ENCODE measurements at regions not wholly inside any gene's neighbourhood (a gene's known extent, or its start where the extent isn't known, plus 50 kb on each side); places are given as distances from the start of the nearest gene placed in this dataset.

GRCh38 chr2:64908406-64908805 lies 80.8 kb upstream of the SLC1A4 start:
- TF ChIP-seq CTCF (IDR thresholded peaks at IDR 0.05; ENCODE audit: low read depth, low read length, missing control alignments): no peak
- DNase-seq (ENCODE audit: extremely low read depth, low read depth): no peak
- H3K4me3 ChIP-seq (replicated peaks; ENCODE audit: low read depth, low read length): no peak overlapping the region

- DNase-seq (ENCODE audit: extremely low read depth, low read depth): no peak
- no peak overlapping the region for H3K4me3 ChIP-seq (replicated peaks; ENCODE audit: low read depth, low read length)
- TF ChIP-seq CTCF (IDR thresholded peaks at IDR 0.05; ENCODE audit: low read depth, low read length, missing control alignments): no peak
Observed at GRCh38 chr2:64910523-64910922, 78.7 kb upstream of the SLC1A4 start.

DNA sequence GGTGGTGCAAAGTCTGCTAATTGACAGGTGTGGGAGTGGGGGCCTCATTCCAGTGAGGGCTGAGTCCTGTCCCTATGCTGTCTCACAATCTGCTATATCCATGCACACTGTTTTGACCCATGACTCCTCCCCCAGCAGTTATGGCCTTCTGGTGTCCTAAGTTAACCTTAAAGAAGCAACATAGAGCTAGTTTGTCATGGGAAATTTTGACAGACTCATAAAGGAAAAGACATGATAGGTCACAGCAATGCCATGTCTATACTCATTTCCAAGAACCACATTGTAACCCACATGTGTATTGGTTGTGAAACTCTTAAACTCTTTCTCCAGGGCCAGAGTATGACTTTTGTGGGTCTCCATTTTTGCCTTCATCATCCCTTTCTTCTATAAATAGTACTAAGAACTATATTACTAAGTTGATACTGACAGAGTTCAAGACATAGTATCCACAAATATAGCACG lies 78.2 kb upstream of the SLC1A4 start:
- DNase-seq (ENCODE audit: extremely low read depth, low read depth): no peak

DNA sequence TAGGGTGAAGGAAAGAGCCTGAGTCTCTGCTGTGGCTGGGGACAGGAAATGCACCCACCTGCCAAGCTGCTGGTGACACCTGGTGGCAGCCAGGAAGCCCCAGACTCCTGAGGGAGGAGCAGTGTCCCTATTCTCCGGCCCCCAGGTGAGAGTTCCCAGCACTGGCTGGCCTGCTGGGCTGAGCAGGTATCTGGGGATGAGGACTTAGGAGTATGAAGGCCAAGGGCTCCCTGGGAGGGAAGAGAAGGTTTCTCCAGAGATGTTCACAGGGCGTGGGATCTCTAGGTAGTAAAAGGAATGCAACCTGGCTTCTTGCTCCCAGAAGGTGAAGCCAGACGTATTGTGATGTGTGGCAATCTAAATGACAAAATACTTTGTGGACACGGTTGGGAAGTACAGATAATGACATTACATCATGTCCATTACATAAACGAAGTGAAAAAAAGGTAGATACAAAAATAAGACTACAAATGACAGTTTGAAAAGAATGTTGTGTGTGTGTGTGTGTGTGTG lies 75.8 kb upstream of the SLC1A4 start:
- no peak overlapping the region for H3K4me3 ChIP-seq (replicated peaks; ENCODE audit: low read depth, low read length)
- DNase-seq (ENCODE audit: extremely low read depth, low read depth): no peak
- peak; percentile 23 for TF ChIP-seq CTCF (IDR thresholded peaks at IDR 0.05; ENCODE audit: low read depth, low read length, missing control alignments)

More for the DNA sequence above, 78.2 kb upstream of the SLC1A4 start:
- TF ChIP-seq CTCF (IDR thresholded peaks at IDR 0.05; ENCODE audit: low read depth, low read length, missing control alignments): no peak
- H3K4me3 ChIP-seq (replicated peaks; ENCODE audit: low read depth, low read length): no peak overlapping the region

DNA sequence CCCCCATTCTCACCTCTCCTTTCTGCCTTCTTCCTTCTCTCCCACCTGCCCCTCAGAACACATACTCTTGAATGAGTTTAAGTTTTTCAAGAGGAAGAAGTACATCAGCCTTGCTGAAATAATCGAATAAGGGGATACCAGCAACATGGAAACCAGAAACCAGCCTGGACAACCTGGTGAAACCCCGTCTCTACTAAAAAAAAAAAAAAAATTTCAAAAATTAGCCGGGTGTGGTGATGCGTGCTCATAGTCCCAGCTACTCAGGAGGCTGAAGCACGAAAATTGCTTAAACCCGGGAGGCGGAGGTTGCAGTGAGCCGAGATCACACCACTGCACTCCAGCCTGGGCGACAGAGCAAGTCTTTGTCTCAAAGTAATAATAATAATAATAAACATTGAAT lies 75.0 kb upstream of the SLC1A4 start:
- no peak for DNase-seq (ENCODE audit: extremely low read depth, low read depth)
- H3K4me3 ChIP-seq (replicated peaks; ENCODE audit: low read depth, low read length): no peak overlapping the region
- TF ChIP-seq CTCF (IDR thresholded peaks at IDR 0.05; ENCODE audit: low read depth, low read length, missing control alignments): no peak

- no peak overlapping the region for H3K4me3 ChIP-seq (replicated peaks; ENCODE audit: low read depth, low read length)
- peak; percentile 36 for DNase-seq (ENCODE audit: extremely low read depth, low read depth)
- no peak for TF ChIP-seq CTCF (IDR thresholded peaks at IDR 0.05; ENCODE audit: low read depth, low read length, missing control alignments)
Observed at GRCh38 chr2:64914735-64915509, 74.3 kb upstream of the SLC1A4 start.

All from HFF-Myc (cell line).